Tibial nerve (tissue), 4 donors: ENCODE measurements at regions not wholly inside any gene's neighbourhood (a gene's known extent, or its start where the extent isn't known, plus 50 kb on each side); places are given as distances from the start of the nearest gene placed in this dataset.

ENCODE experiments used
- DNase-seq, 2 donors: peaks; one replicate each; pipeline ENCODE4 v3.0.0-alpha.2; 2019; ENCODE audit warnings: low spot score in 2 of 2
- H3K27ac ChIP-seq, 4 donors: fragments of 200-600 bp; sonication (generic) in 3 of 4; one replicate each; pipeline ENCODE4 v1.5.1; 2017 to 2019; ENCODE audit warnings: mild to moderate bottlenecking in 1 of 4
- H3K27me3 ChIP-seq, 2 donors: fragments of 200-600 bp; sonication (generic) in 1 of 2; one replicate each; pipeline versions ENCODE4 v1.5.1 to v1.6.0; 2017 to 2019
- H3K36me3 ChIP-seq, 3 donors: fragments of 200-600 bp; sonication (generic); one replicate each; pipeline ENCODE4 v1.5.1; 2018 to 2019
- H3K4me1 ChIP-seq, 4 donors: fragments of 200-600 bp; sonication (generic) in 3 of 4; one replicate each; pipeline ENCODE4 v1.5.1; 2017 to 2019
- H3K4me3 ChIP-seq, 4 donors: fragments of 200-600 bp; sonication (generic) in 3 of 4; one replicate each; pipeline ENCODE4 v1.5.1; 2017 to 2019; ENCODE audit warnings: mild to moderate bottlenecking in 1 of 4, moderate library complexity in 1 of 4
- H3K9me3 ChIP-seq, 4 donors: fragments of 200-600 bp; sonication (generic) in 3 of 4; one replicate each; pipeline ENCODE4 v1.5.1; 2017 to 2019
- CTCF ChIP-seq, 5 experiments: fragments of 200-600 bp in 3 of 5; fragments of 450-650 bp in 2 of 5; sonication (generic) in 3 of 5; IDR thresholded peaks; one replicate each; pipeline ENCODE4 v1.5.1; 2016 to 2019; ENCODE audit warnings: antibody characterized with exemption in 5 of 5, mild to moderate bottlenecking in 3 of 5, moderate library complexity in 2 of 5
- EP300 ChIP-seq, 2 donors: sonication (generic); formaldehyde crosslinking; IDR thresholded peaks; one replicate each; pipeline ENCODE4 v1.6.1; 2017; ENCODE audit warnings: antibody characterized with exemption in 2 of 2, mild to moderate bottlenecking in 1 of 2
- POLR2A ChIP-seq, 2 donors: fragments of 450-650 bp; IDR thresholded peaks; one replicate each; pipeline ENCODE4 v1.6.1; 2017; ENCODE audit warnings: antibody characterized with exemption in 2 of 2, mild to moderate bottlenecking in 2 of 2, moderate library complexity in 2 of 2
- WGBS, 2 donors: methylation state at CpG; one replicate each; pipeline ENCODE4 v1.1.5; 2018; 5-methylcytosine and 5-hydroxymethylcytosine counted together

DNA sequence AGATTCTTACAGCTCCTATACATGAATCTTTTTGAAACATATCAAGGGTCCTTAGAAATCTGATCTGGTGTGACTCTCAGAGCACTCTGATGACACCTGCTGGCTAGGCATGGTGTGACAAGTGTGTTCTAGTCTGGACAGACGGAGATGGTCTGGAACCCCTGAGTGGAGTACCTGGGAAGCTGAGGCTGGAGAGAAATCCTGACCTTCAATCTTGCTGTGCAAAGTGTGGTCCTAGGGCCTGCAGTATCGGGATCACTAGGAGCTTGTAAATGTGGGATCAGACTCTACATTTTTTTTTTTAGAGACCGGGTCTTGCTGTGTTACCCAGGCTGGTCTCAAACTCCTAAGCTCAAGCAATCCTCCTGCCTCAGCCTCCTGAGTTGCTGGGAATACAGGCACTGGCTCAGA, 78.6 kb upstream of the SOD1 start:
- no peaks in the 10 kb centered on the region for H3K36me3 ChIP-seq
- peak; percentile 69 to 90 for DNase-seq
- H3K9me3 ChIP-seq, result no peaks in the 10 kb centered on the region
- 40 to 45% methylated on average over 3 of the region's 3 CpGs for WGBS, 2 donors
- no peak overlapping the region for H3K4me3 ChIP-seq
- no peak overlapping the region for H3K27ac ChIP-seq
- TF ChIP-seq POLR2A (IDR thresholded peaks at IDR 0.05) (no peak), CTCF (IDR thresholded peaks at IDR 0.05) (peak; percentile 65 to 82 (median 73))
- no peaks in the 10 kb centered on the region for H3K4me1 ChIP-seq
- no peaks in the 10 kb centered on the region for H3K27me3 ChIP-seq

DNA sequence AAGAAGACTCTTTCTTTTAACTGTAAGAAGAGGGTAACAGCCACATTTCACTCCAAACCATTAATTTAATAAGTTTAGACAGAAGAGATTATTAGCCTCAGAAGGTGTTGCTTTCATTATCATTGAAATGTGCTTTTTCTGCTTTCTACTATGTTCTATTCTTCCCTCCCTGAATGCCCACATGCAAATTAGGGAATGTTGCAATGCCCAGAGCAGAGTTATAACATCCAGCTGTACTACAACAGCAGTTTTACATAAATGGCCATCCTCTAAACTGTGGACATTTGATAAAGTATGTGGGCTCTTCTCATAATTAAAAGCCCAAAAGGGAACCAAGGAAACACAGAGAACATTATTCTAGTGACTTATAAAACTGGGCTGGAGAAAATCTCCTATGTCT, 82.2 kb upstream of the SOD1 start:
- Histone ChIP-seq H3K4me3 (no peak overlapping the region), H3K27me3 (no peaks in the 10 kb centered on the region), H3K4me1 (no peaks in the 10 kb centered on the region), H3K36me3 (no peaks in the 10 kb centered on the region), H3K9me3 (peaks cover 0 to 14% (median 0%) of the 10 kb centered on the region in 4 donors), H3K27ac (no peak overlapping the region)
- no peak for DNase-seq
- TF ChIP-seq EP300 (IDR thresholded peaks at IDR 0.05) (no peak), POLR2A (IDR thresholded peaks at IDR 0.05) (no peak), CTCF (IDR thresholded peaks at IDR 0.05) (no peak)

GRCh38 chr21:31576428-31576827, 83.1 kb upstream of the SOD1 start:
- H3K4me1 ChIP-seq, result no peaks in the 10 kb centered on the region
- TF ChIP-seq POLR2A (IDR thresholded peaks at IDR 0.05) (no peak), EP300 (IDR thresholded peaks at IDR 0.05) (no peak), CTCF (IDR thresholded peaks at IDR 0.05) (no peak)
- peaks cover 0 to 14% (median 0%) of the 10 kb centered on the region in 4 donors for H3K9me3 ChIP-seq
- DNase-seq, result no peak
- 40 to 56% methylated on average over 6 of the region's 6 CpGs for WGBS, 2 donors
- H3K27ac ChIP-seq, result no peak overlapping the region
- H3K27me3 ChIP-seq, result no peaks in the 10 kb centered on the region
- H3K4me3 ChIP-seq, result no peak overlapping the region
- no peaks in the 10 kb centered on the region for H3K36me3 ChIP-seq

GRCh38 chr21:31573217-31573616, 86.3 kb upstream of the SOD1 start:
- H3K4me3 ChIP-seq, result no peak overlapping the region
- no peaks in the 10 kb centered on the region for H3K27me3 ChIP-seq
- no peak for DNase-seq
- peaks cover 0 to 14% (median 0%) of the 10 kb centered on the region in 4 donors for H3K9me3 ChIP-seq
- no peak overlapping the region for H3K27ac ChIP-seq
- no peaks in the 10 kb centered on the region for H3K4me1 ChIP-seq
- H3K36me3 ChIP-seq, result no peaks in the 10 kb centered on the region
- 96 to 97% methylated on average over 2 of the region's 2 CpGs for WGBS, 2 donors
- TF ChIP-seq EP300 (IDR thresholded peaks at IDR 0.05) (no peak), CTCF (IDR thresholded peaks at IDR 0.05) (no peak)

GRCh38 chr21:31571879-31572278, 87.6 kb upstream of the SOD1 start:
- no peak for DNase-seq
- Histone ChIP-seq H3K4me1 (no peaks in the 10 kb centered on the region), H3K27ac (no peak overlapping the region), H3K4me3 (no peak overlapping the region), H3K36me3 (no peaks in the 10 kb centered on the region), H3K27me3 (no peaks in the 10 kb centered on the region), H3K9me3 (peaks cover 0 to 14% (median 0%) of the 10 kb centered on the region in 4 donors)
- 86 to 92% methylated on average over 4 of the region's 4 CpGs for WGBS, 2 donors
- TF ChIP-seq POLR2A (IDR thresholded peaks at IDR 0.05) (no peak), CTCF (IDR thresholded peaks at IDR 0.05) (no peak), EP300 (IDR thresholded peaks at IDR 0.05) (no peak)
